ENCODE measurements at regions not wholly inside any gene's neighbourhood (a gene's known extent, or its start where the extent isn't known, plus 50 kb on each side); places are given as distances from the start of the nearest gene placed in this dataset.

GRCh38 chr7:24477398-24478136 lies 95.7 kb upstream of the PALS2 start:
- POLR2A ChIA-PET, result no interaction called here
- no peaks in the 10 kb centered on the region for H3K9me2 ChIP-seq
- peak overlapping the region in 1 of 2 experiments; percentile 58; a peak in 1 of 4 replicates for H3K27ac ChIP-seq (ENCODE audit: low read depth in 2 of 2, low read length in 1 of 2)
- no peaks in the 10 kb centered on the region for H3K79me2 ChIP-seq (ENCODE audit: insufficient read depth)
- H3K27me3 ChIP-seq (ENCODE audit: insufficient read depth), result no peaks in the 10 kb centered on the region
- DNase-seq, result no peak
- H2AFZ ChIP-seq (ENCODE audit: low read depth), result peak overlapping the region; percentile 36
- no peaks in the 10 kb centered on the region for H3K36me3 ChIP-seq (replicated peaks in 1 of 2; ENCODE audit: control insufficient read depth in 1 of 2, insufficient read depth in 2 of 2, low read length in 1 of 2)
- peaks cover 0 to 15% of the 10 kb centered on the region in 2 experiments; a peak in 1 of 4 replicates for H3K4me1 ChIP-seq (ENCODE audit: control insufficient read depth in 1 of 2, insufficient read depth in 2 of 2, low read depth in 1 of 2, low read length in 1 of 2)
- peaks cover 5% of the 10 kb centered on the region for H3F3A ChIP-seq (replicated peaks; ENCODE audit: insufficient read depth)
- peak overlapping the region; percentile 51 for H3K4me2 ChIP-seq
- H4K20me1 ChIP-seq (ENCODE audit: insufficient read depth), result no peaks in the 10 kb centered on the region
- WGBS (ENCODE audit: low lambda C conversion rate), result 61% methylated on average over 5 of the region's 5 CpGs
- H3K9me3 ChIP-seq, result no peaks in the 10 kb centered on the region
- TF ChIP-seq FOSL2 (IDR thresholded peaks at IDR 0.05; ENCODE audit: borderline replicate concordance, low read depth) (peak; percentile 83; the same call in 1 of the 2 replicates), JUND (IDR thresholded peaks at IDR 0.05) (peak; percentile 80), TCF12 (IDR thresholded peaks at IDR 0.05) (peak; percentile 57), GABPA (IDR thresholded peaks at IDR 0.05; ENCODE audit: low read depth) (no peak), PBX3 (IDR thresholded peaks at IDR 0.05) (peak; percentile 86), RXRA (IDR thresholded peaks at IDR 0.05; ENCODE audit: borderline replicate concordance, low read depth) (0 out of 2 replicates have a peak, but pooled peaks have one; percentile 38), MAX (IDR thresholded peaks at IDR 0.05; ENCODE audit: low read depth) (peak; percentile 52; the same call in 1 of the 2 replicates), TEAD4 (IDR thresholded peaks at IDR 0.05; ENCODE audit: borderline replicate concordance, insufficient read depth) (no peak), TAF1 (IDR thresholded peaks at IDR 0.05; ENCODE audit: borderline replicate concordance, low read depth, low read length) (0 out of 2 replicates have a peak, but pooled peaks have one; percentile 29)
- H3K9ac ChIP-seq, result no peak overlapping the region
- H3K4me3 ChIP-seq (ENCODE audit: low read depth in 2 of 2, low read length in 1 of 2), result no peak overlapping the region
- CTCF ChIA-PET, result interaction anchor here (0.6 to 1.5 kb wide), 2 partner anchors 22 to 72 kb away, joined by 3 to 5 read pairs; no protein-coding TSS in a partner anchor

- no peak for DNase-seq
- Histone ChIP-seq H3F3A (replicated peaks; ENCODE audit: insufficient read depth) (peaks cover 5% of the 10 kb centered on the region), H3K4me1 (ENCODE audit: control insufficient read depth in 1 of 2, insufficient read depth in 2 of 2, low read depth in 1 of 2, low read length in 1 of 2) (peaks cover 0 to 15% of the 10 kb centered on the region in 2 experiments; a peak in 1 of 4 replicates), H3K4me2 (peak overlapping the region; percentile 51; the same call in 1 of the 2 replicates), H3K9me2 (no peaks in the 10 kb centered on the region), H3K27ac (ENCODE audit: low read depth in 2 of 2, low read length in 1 of 2) (peak overlapping the region in 1 of 2 experiments; percentile 58; a peak in 1 of 4 replicates), H3K9me3 (no peaks in the 10 kb centered on the region), H3K27me3 (ENCODE audit: insufficient read depth) (no peaks in the 10 kb centered on the region), H2AFZ (ENCODE audit: low read depth) (peak overlapping the region; percentile 36), H3K4me3 (ENCODE audit: low read depth in 2 of 2, low read length in 1 of 2) (no peak overlapping the region), H3K79me2 (ENCODE audit: insufficient read depth) (no peaks in the 10 kb centered on the region), H3K9ac (no peak overlapping the region), H4K20me1 (ENCODE audit: insufficient read depth) (no peaks in the 10 kb centered on the region), H3K36me3 (replicated peaks in 1 of 2; ENCODE audit: control insufficient read depth in 1 of 2, insufficient read depth in 2 of 2, low read length in 1 of 2) (no peaks in the 10 kb centered on the region)
- POLR2A ChIA-PET, result no interaction called here
- WGBS (ENCODE audit: low lambda C conversion rate), result 69% methylated on average over 3 of the region's 3 CpGs
- CTCF ChIA-PET, result interaction anchor here (0.6 to 1.5 kb wide), 2 partner anchors 23 to 73 kb away, joined by 3 to 5 read pairs; no protein-coding TSS in a partner anchor
- TF ChIP-seq MEF2A (IDR thresholded peaks at IDR 0.05; ENCODE audit: borderline replicate concordance, low read depth) (no peak), CHD2 (IDR thresholded peaks at IDR 0.05; ENCODE audit: low read length, partially characterized antibody) (no peak), SMC3 (IDR thresholded peaks at IDR 0.05; ENCODE audit: low read depth, low read length) (no peak), IRF3 (IDR thresholded peaks at IDR 0.05; ENCODE audit: low read depth, low read length) (no peak), EZH2phosphoT487 (IDR thresholded peaks at IDR 0.05; ENCODE audit: borderline replicate concordance, low read depth) (no peak), POLR2AphosphoS5 (IDR thresholded peaks at IDR 0.05; ENCODE audit: low read depth, low read length) (no peak), FOSL2 (IDR thresholded peaks at IDR 0.05; ENCODE audit: borderline replicate concordance, low read depth) (no peak), RFX5 (IDR thresholded peaks at IDR 0.05; ENCODE audit: low read length) (no peak), MAX (IDR thresholded peaks at IDR 0.05; ENCODE audit: low read depth) (no peak), JUND (IDR thresholded peaks at IDR 0.05) (no peak)
Observed at GRCh38 chr7:24478137-24478655, 95.1 kb upstream of the PALS2 start.

All from SK-N-SH (cell line).